ENCODE measurements at regions not wholly inside any gene's neighbourhood (a gene's known extent, or its start where the extent isn't known, plus 50 kb on each side); places are given as distances from the start of the nearest gene placed in this dataset.

DNA sequence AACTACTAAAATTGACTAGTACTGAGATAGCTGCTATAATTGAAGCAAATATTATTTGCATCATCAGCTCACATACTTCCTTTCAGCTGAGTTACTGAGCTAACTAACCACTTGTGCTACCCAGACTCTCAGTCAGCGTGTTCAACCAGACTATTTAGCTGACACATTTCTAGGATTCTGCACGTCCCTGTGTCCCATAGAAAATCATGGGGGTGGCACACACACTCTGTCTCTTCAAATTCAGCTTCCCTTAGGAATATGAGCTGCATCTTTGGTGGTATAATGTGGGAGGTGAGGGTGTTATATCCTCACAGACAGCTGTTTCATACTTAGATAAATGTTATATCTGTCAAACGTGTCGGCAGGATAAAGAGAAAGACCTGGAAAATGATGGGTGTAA is 424.0 kb downstream of the CDH2 start:
- DNase-seq: no peak
- TF ChIP-seq, protein P1, sequence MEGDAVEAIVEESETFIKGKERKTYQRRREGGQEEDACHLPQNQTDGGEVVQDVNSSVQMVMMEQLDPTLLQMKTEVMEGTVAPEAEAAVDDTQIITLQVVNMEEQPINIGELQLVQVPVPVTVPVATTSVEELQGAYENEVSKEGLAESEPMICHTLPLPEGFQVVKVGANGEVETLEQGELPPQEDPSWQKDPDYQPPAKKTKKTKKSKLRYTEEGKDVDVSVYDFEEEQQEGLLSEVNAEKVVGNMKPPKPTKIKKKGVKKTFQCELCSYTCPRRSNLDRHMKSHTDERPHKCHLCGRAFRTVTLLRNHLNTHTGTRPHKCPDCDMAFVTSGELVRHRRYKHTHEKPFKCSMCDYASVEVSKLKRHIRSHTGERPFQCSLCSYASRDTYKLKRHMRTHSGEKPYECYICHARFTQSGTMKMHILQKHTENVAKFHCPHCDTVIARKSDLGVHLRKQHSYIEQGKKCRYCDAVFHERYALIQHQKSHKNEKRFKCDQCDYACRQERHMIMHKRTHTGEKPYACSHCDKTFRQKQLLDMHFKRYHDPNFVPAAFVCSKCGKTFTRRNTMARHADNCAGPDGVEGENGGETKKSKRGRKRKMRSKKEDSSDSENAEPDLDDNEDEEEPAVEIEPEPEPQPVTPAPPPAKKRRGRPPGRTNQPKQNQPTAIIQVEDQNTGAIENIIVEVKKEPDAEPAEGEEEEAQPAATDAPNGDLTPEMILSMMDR (IDR thresholded peaks at IDR 0.05; ENCODE audit: low read depth, low read length): no peak
- Histone ChIP-seq H3K27me3 (ENCODE audit: insufficient read depth, low read depth, severe bottlenecking) (no peaks in the 10 kb centered on the region), H3K27ac (no peak overlapping the region), H3K9me3 (ENCODE audit: severe bottlenecking) (no peaks in the 10 kb centered on the region), H3K4me3 (ENCODE audit: low read depth, low read length) (no peak overlapping the region), H3K36me3 (no peaks in the 10 kb centered on the region)

DNA sequence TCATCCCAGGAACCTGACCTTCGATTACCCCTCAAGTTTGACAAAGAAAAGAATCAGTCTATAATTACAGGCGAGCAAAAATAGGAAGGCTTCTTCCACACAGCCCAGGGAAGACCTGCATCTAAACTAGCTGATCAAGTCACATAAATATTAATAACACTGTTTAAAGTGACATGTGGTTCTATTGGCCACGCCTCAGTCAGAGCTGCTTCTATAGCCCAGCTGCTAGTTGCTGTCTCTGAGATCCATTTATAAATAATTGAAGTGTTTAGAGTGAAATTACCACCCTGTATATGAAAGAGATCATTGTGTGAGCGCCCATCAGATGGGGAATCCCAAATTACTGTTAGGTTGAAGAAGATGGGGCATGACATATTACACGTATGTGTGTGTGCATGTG is 426.0 kb downstream of the CDH2 start:
- no peaks in the 10 kb centered on the region for H3K36me3 ChIP-seq
- DNase-seq: no peak
- H3K27ac ChIP-seq: no peak overlapping the region
- TF ChIP-seq, protein P1 (IDR thresholded peaks at IDR 0.05; ENCODE audit: low read depth, low read length): no peak
- no peaks in the 10 kb centered on the region for H3K27me3 ChIP-seq (ENCODE audit: insufficient read depth, low read depth, severe bottlenecking)
- no peaks in the 10 kb centered on the region for H3K9me3 ChIP-seq (ENCODE audit: severe bottlenecking)
- H3K4me3 ChIP-seq (ENCODE audit: low read depth, low read length): no peak overlapping the region

DNA sequence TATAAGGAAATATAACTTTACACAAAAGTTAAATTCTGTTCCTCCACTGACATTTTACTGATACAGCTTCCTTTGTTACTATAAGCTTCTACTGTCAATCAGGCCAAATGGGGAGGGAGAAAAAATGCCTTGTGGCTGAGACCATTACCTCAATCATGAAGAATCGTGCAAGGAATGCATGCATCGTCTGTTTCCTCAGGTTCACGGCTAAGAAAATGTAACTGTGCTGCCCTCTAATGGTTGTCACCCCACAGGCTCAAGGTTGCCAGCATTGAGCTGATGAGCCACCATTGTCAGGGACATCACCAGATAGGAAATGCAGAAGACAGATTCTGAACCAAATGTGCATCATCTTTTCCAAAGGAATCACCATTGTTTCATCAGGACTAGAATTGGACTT is 426.9 kb downstream of the CDH2 start:
- Histone ChIP-seq H3K27ac (no peak overlapping the region), H3K36me3 (no peaks in the 10 kb centered on the region), H3K27me3 (ENCODE audit: insufficient read depth, low read depth, severe bottlenecking) (no peaks in the 10 kb centered on the region), H3K9me3 (ENCODE audit: severe bottlenecking) (no peaks in the 10 kb centered on the region), H3K4me3 (ENCODE audit: low read depth, low read length) (no peak overlapping the region)
- peak; percentile 77 for DNase-seq
- TF ChIP-seq, protein P1 (IDR thresholded peaks at IDR 0.05; ENCODE audit: low read depth, low read length): peak; percentile 85

DNA sequence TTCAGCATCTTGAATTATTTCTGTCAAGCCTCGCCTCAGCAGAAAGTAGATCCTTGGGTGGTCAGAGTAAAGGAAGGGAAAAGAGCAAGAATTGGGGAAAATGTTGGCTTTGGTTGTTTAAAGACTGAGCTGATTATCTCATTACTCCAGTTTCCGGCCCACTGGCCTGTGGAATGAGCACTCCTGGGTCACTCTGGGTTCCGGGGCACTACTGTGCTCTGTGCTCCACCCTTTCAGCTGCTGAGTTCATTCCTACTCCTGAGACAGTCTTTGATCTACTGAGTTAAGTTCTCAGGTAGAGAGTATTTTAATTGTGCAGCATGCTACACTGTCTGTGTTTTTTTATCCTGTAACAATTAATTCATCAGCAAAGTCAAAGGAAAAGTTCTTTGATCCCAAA is 427.7 kb downstream of the CDH2 start:
- TF ChIP-seq, protein P1 (IDR thresholded peaks at IDR 0.05; ENCODE audit: low read depth, low read length): no peak
- Histone ChIP-seq H3K27ac (no peak overlapping the region), H3K9me3 (ENCODE audit: severe bottlenecking) (no peaks in the 10 kb centered on the region), H3K27me3 (ENCODE audit: insufficient read depth, low read depth, severe bottlenecking) (no peaks in the 10 kb centered on the region), H3K4me3 (ENCODE audit: low read depth, low read length) (no peak overlapping the region), H3K36me3 (no peaks in the 10 kb centered on the region)
- peak; percentile 16 for DNase-seq

DNA sequence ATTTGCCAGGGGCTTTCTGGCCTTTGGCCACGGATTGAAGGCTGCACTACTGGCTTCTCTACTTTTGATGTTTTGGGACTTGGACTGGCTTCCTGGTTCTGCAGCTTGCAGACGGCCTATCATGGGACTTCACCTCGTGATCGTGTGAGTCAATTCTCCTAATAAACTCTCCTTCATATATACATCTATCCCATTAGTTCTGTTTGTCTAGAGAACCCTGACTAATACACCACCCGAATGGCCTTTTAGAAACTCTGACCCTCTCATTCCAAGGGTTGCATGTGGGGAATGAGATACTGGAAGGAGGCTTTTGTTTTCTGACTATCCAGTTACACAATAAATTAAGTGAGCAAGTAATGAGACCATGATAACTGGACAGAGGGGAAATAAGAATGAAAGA is 430.7 kb downstream of the CDH2 start:
- no peak for DNase-seq
- no peak overlapping the region for H3K27ac ChIP-seq
- H3K27me3 ChIP-seq (ENCODE audit: insufficient read depth, low read depth, severe bottlenecking): no peaks in the 10 kb centered on the region
- H3K4me3 ChIP-seq (ENCODE audit: low read depth, low read length): no peak overlapping the region
- TF ChIP-seq, protein P1 (IDR thresholded peaks at IDR 0.05; ENCODE audit: low read depth, low read length): no peak
- no peaks in the 10 kb centered on the region for H3K36me3 ChIP-seq
- no peaks in the 10 kb centered on the region for H3K9me3 ChIP-seq (ENCODE audit: severe bottlenecking)

DNA sequence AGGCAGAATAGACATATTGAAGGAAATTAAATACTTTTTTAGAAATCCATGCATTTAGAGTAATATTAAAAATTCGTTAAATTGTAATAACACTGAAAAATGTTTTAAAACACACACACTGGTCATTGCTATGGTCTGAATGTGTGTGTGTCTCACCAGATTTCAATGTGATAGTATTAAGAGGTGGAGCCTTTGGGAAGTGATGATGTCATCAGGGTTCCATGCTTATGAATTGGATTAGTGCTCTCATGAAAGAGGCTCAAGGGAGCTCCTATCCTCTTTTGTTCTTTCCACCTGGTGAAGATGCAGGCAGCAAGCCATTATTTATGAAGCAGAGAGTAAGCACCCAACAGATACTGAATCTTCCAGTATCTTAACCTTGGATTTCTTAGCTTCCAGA is 441.8 kb downstream of the CDH2 start:
- H3K36me3 ChIP-seq: no peaks in the 10 kb centered on the region
- H3K27ac ChIP-seq: no peak overlapping the region
- no peaks in the 10 kb centered on the region for H3K9me3 ChIP-seq (ENCODE audit: severe bottlenecking)
- H3K4me3 ChIP-seq (ENCODE audit: low read depth, low read length): no peak overlapping the region
- TF ChIP-seq, protein P1 (IDR thresholded peaks at IDR 0.05; ENCODE audit: low read depth, low read length): no peak
- H3K27me3 ChIP-seq (ENCODE audit: insufficient read depth, low read depth, severe bottlenecking): no peaks in the 10 kb centered on the region
- no peak for DNase-seq

Data from WERI-Rb-1 (cell line).